GM12891 (cell line): ENCODE measurements at regions not wholly inside any gene's neighbourhood (a gene's known extent, or its start where the extent isn't known, plus 50 kb on each side); places are given as distances from the start of the nearest gene placed in this dataset.

Source experiments
- DNase-seq: peaks from one replicate; pipeline ENCODE4 v3.0.0; 2011; ENCODE audit warnings: low spot score; ENCODE audit not compliant: insufficient read length
- FAIRE-seq: peaks from 2 replicates; lab custom pipeline; 2011; peaks lifted over from hg19 to GRCh38; lab: Jason Lieb, UNC
- PAX5 ChIP-seq: IDR thresholded peaks from 2 replicates; pipeline ENCODE4 v1.6.1; 2011; ENCODE audit warnings: low read length, moderate library complexity, mild to moderate bottlenecking; ENCODE audit not compliant: insufficient read depth, severe bottlenecking
- POLR2A ChIP-seq: IDR thresholded peaks from 2 replicates; pipeline ENCODE4 v1.6.1; 2011; ENCODE audit warnings: low read depth, low read length, control low read depth
- POLR2AphosphoS5 ChIP-seq: IDR thresholded peaks from 2 replicates; pipeline ENCODE4 v1.6.1; 2011; ENCODE audit warnings: low read depth, low read length, control low read depth
- POU2F2 ChIP-seq: IDR thresholded peaks from 2 replicates; pipeline ENCODE4 v1.6.1; 2011; ENCODE audit warnings: low read depth, mild to moderate bottlenecking, control low read depth, low read length, moderate library complexity
- SPI1 ChIP-seq: IDR thresholded peaks from 2 replicates; pipeline ENCODE4 v1.6.1; 2011; ENCODE audit warnings: low read depth, low read length, control low read depth
- TAF1 ChIP-seq: IDR thresholded peaks from 2 replicates; pipeline ENCODE4 v1.6.1; 2011; ENCODE audit warnings: low read depth, low read length, control low read depth

GRCh38 chr1:117780687-117781475, 148.5 kb downstream of the GDAP2 start:
- FAIRE-seq, result no peak
- DNase-seq, result no peak
- TF ChIP-seq TAF1 (no peak), POU2F2 (no peak), POLR2AphosphoS5 (no peak), SPI1 (no peak), PAX5 (no peak), POLR2A (no peak)

GRCh38 chr1:117782056-117782455, 147.4 kb downstream of the GDAP2 start:
- TF ChIP-seq POLR2AphosphoS5 (no peak), TAF1 (no peak), SPI1 (no peak), PAX5 (no peak), POU2F2 (no peak), POLR2A (no peak)
- DNase-seq (no peak), FAIRE-seq (no peak)

GRCh38 chr1:117783606-117784396, 145.6 kb downstream of the GDAP2 start:
- DNase-seq (no peak), FAIRE-seq (no peak)
- no peak for TF ChIP-seq PAX5
- no peak for TF ChIP-seq TAF1
- no peak for TF ChIP-seq POLR2A
- no peak for TF ChIP-seq POU2F2
- TF ChIP-seq POLR2AphosphoS5, result no peak
- TF ChIP-seq SPI1, result no peak

- no peak for FAIRE-seq
- TF ChIP-seq PAX5, result no peak
- no peak for TF ChIP-seq POLR2AphosphoS5
- no peak for TF ChIP-seq POU2F2
- TF ChIP-seq TAF1, result no peak
- TF ChIP-seq POLR2A, result no peak
- TF ChIP-seq SPI1, result no peak
- DNase-seq, result no peak
Measured at GRCh38 chr1:117788014-117788413, 141.4 kb downstream of the GDAP2 start.

GRCh38 chr1:117793413-117793812, 136.0 kb downstream of the GDAP2 start:
- DNase-seq (no peak), FAIRE-seq (no peak)
- TF ChIP-seq SPI1 (no peak), POLR2AphosphoS5 (no peak), POU2F2 (no peak), TAF1 (no peak), POLR2A (no peak), PAX5 (no peak)

GRCh38 chr1:117794073-117794472, 135.3 kb downstream of the GDAP2 start:
- TF ChIP-seq POLR2AphosphoS5 (no peak), PAX5 (no peak), TAF1 (no peak), POU2F2 (no peak), POLR2A (no peak), SPI1 (no peak)
- no peak for DNase-seq
- no peak for FAIRE-seq

- TF ChIP-seq PAX5 (no peak), SPI1 (no peak), TAF1 (no peak), POLR2A (no peak), POU2F2 (no peak), POLR2AphosphoS5 (no peak)
- FAIRE-seq, result no peak
- no peak for DNase-seq
Measured at GRCh38 chr1:117795190-117795589, 134.2 kb downstream of the GDAP2 start.

GRCh38 chr1:117795792-117796191, 133.6 kb downstream of the GDAP2 start:
- FAIRE-seq, result no peak

GRCh38 chr1:117796226-117796625, 133.2 kb downstream of the GDAP2 start:
- TF ChIP-seq PAX5 (no peak), POLR2A (no peak)
- FAIRE-seq, result no peak
- no peak for DNase-seq

More at GRCh38 chr1:117795792-117796191, 133.6 kb downstream of the GDAP2 start:
- no peak for DNase-seq
- TF ChIP-seq POU2F2 (no peak), POLR2A (no peak), PAX5 (no peak), POLR2AphosphoS5 (no peak), SPI1 (no peak), TAF1 (no peak)

GRCh38 chr1:117798550-117798949, 130.9 kb downstream of the GDAP2 start:
- DNase-seq, result no peak
- no peak for FAIRE-seq
- no peak for TF ChIP-seq PAX5
- no peak for TF ChIP-seq TAF1
- no peak for TF ChIP-seq SPI1
- TF ChIP-seq POU2F2, result no peak
- no peak for TF ChIP-seq POLR2A
- no peak for TF ChIP-seq POLR2AphosphoS5
